Neuronal stem cell (in vitro differentiated cells): ENCODE measurements at regions not wholly inside any gene's neighbourhood (a gene's known extent, or its start where the extent isn't known, plus 50 kb on each side); places are given as distances from the start of the nearest gene placed in this dataset.
"Not testable (repeated sequence)": the region's sequence is repeated elsewhere in the genome, so short reads cannot be mapped to it uniquely, and the experiment has no call there.

Experiments
- DNase-seq: peaks from one replicate; pipeline ENCODE4 v3.0.0-alpha.2; 2013; ENCODE audit warnings: low spot score
- H2AFZ ChIP-seq: one replicate; pipeline ENCODE4 v1.6.1; 2013; ENCODE audit warnings: mild to moderate bottlenecking, low read length, inconsistent platforms
- H2AK5ac ChIP-seq: 2 replicates; pipeline ENCODE4 v1.6.1; 2013; ENCODE audit warnings: low read depth, mild to moderate bottlenecking, inconsistent platforms, low read length, moderate library complexity, mixed read lengths
- H2BK120ac ChIP-seq: 2 replicates; pipeline ENCODE4 v1.6.1; 2013; ENCODE audit warnings: low read depth, mild to moderate bottlenecking, inconsistent platforms, low read length, moderate library complexity, mixed read lengths
- H2BK12ac ChIP-seq: one replicate; pipeline ENCODE4 v1.6.1; 2013; ENCODE audit warnings: low read length, inconsistent platforms
- H2BK15ac ChIP-seq: 2 replicates; pipeline ENCODE4 v1.6.1; 2013; ENCODE audit warnings: mild to moderate bottlenecking, low read length, inconsistent platforms, mixed read lengths
- H2BK5ac ChIP-seq: one replicate; pipeline ENCODE4 v1.6.1; 2013; ENCODE audit warnings: inconsistent platforms, mild to moderate bottlenecking, low read length, moderate library complexity
- H3K14ac ChIP-seq: one replicate; pipeline ENCODE4 v1.6.1; 2013; ENCODE audit warnings: low read length, inconsistent platforms
- H3K18ac ChIP-seq: 2 replicates; pipeline ENCODE4 v1.6.1; 2013; ENCODE audit warnings: low read length, inconsistent platforms
- H3K23ac ChIP-seq: 2 replicates; pipeline ENCODE4 v1.6.1; 2013; ENCODE audit warnings: low read depth, mild to moderate bottlenecking, mixed read lengths, low read length, inconsistent platforms; ENCODE audit not compliant: poor library complexity
- H3K27ac ChIP-seq: replicated peaks from 3 replicates; pipeline ENCODE4 v1.5.1; 2013; ENCODE audit warnings: low read length, inconsistent platforms
- H3K27me3 ChIP-seq, 3 experiments: 2 replicates each; pipeline ENCODE4 v1.6.1; 2013; ENCODE audit warnings: low read length in 3 of 3, mild to moderate bottlenecking in 2 of 3, inconsistent platforms in 1 of 3, low read depth in 1 of 3, mixed read lengths in 1 of 3, moderate library complexity in 1 of 3; ENCODE audit not compliant: control insufficient read depth in 3 of 3, insufficient read depth in 3 of 3
- H3K36me3 ChIP-seq, 2 donors: replicated peaks in 1 of 2; 2 replicates each; pipeline ENCODE4 v1.6.1; 2013; ENCODE audit warnings: low read length in 2 of 2; ENCODE audit not compliant: control insufficient read depth in 2 of 2, insufficient read depth in 2 of 2
- H3K4ac ChIP-seq: 2 replicates; pipeline ENCODE4 v1.6.1; 2013; ENCODE audit warnings: inconsistent platforms, mild to moderate bottlenecking, low read length, moderate library complexity
- H3K4me1 ChIP-seq, 2 donors: 1 replicate in 1 of 2; 2 replicates in 1 of 2; pipeline ENCODE4 v1.6.1; 2013; ENCODE audit warnings: low read length in 2 of 2, low read depth in 1 of 2; ENCODE audit not compliant: control insufficient read depth in 2 of 2, insufficient read depth in 1 of 2
- H3K4me2 ChIP-seq: one replicate; pipeline ENCODE4 v1.6.1; 2013; ENCODE audit warnings: mild to moderate bottlenecking, low read length, inconsistent platforms; ENCODE audit not compliant: insufficient read depth, poor library complexity, severe bottlenecking
- H3K4me3 ChIP-seq, 2 donors: 2 replicates each; pipeline ENCODE4 v1.5.1; 2013; ENCODE audit warnings: low read length in 2 of 2, mild to moderate bottlenecking in 2 of 2, inconsistent platforms in 1 of 2, moderate library complexity in 1 of 2
- H3K79me1 ChIP-seq: one replicate; pipeline ENCODE4 v1.6.1; 2013; ENCODE audit warnings: low read depth, mild to moderate bottlenecking, inconsistent platforms, low read length, moderate library complexity
- H3K9ac ChIP-seq: one replicate; pipeline ENCODE4 v1.6.1; 2013; ENCODE audit warnings: mild to moderate bottlenecking, low read depth, low read length, inconsistent platforms; ENCODE audit not compliant: poor library complexity
- H3K9me3 ChIP-seq, 2 donors: replicated peaks in 1 of 2; 2 replicates each; pipeline versions ENCODE3 to v1.6.1; 2013; ENCODE audit warnings: low read length in 2 of 2, mild to moderate bottlenecking in 2 of 2, inconsistent platforms in 1 of 2, low read depth in 1 of 2, mixed read lengths in 1 of 2, moderate library complexity in 1 of 2; ENCODE audit not compliant: control insufficient read depth in 2 of 2, insufficient read depth in 1 of 2
- H4K8ac ChIP-seq: one replicate; pipeline ENCODE4 v1.6.1; 2013; ENCODE audit warnings: low read depth, mild to moderate bottlenecking, inconsistent platforms, low read length, moderate library complexity
- H4K91ac ChIP-seq: one replicate; pipeline ENCODE4 v1.6.1; 2013; ENCODE audit warnings: low read length, low read depth, mild to moderate bottlenecking, inconsistent platforms; ENCODE audit not compliant: poor library complexity
- WGBS, 2 donors: extraction: QIAGEN DNeasy Blood & Tissue Kit; methylation state at CpG; one replicate each; pipeline ENCODE4 v1.1.7; 2013; ENCODE audit warnings: missing lambda C conversion rate in 2 of 2, mixed read lengths in 1 of 2; ENCODE audit not compliant: insufficient read length in 2 of 2, insufficient replicate concordance in 1 of 2; ENCODE audit errors: extremely low coverage in 2 of 2; 5-methylcytosine and 5-hydroxymethylcytosine counted together

DNA sequence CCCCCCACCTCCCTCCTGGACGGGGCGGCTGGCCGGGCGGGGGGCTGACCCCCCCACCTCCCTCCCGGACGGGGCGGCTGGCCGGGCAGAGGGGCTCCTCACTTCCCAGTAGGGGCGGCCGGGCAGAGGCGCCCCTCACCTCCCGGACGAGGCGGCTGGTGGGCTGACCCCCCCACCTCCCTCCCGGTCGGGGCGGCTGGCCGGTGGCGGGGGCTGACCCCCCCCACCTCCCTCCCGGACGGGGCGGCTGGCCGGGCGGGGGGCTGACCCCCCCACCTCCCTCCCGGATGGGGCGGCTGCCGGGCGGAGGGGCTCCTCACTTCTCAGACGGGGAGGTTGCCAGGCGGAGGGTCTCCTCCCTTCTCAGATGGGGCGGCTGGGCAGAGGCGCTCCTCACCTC lies 166.9 kb upstream of the TAPT1 start:
- H3K36me3 ChIP-seq, H3K27me3 ChIP-seq, H3K27ac ChIP-seq, H3K18ac ChIP-seq, H3K4me3 ChIP-seq, H2BK12ac ChIP-seq, H3K4me1 ChIP-seq, H4K91ac ChIP-seq, H2BK15ac ChIP-seq, H3K14ac ChIP-seq, H2BK120ac ChIP-seq, H3K4ac ChIP-seq, H4K8ac ChIP-seq, H3K9ac ChIP-seq, H3K23ac ChIP-seq, H3K4me2 ChIP-seq, H3K79me1 ChIP-seq, H2AK5ac ChIP-seq, H2BK5ac ChIP-seq, DNase-seq, H2AFZ ChIP-seq, H3K9me3 ChIP-seq: not testable (repeated sequence)
- WGBS, 2 donors = no CpG with 5 or more reads among the region's 32 CpGs

GRCh38 chr4:16391196-16391595 lies 164.9 kb upstream of the TAPT1 start:
- Histone ChIP-seq H3K4me1 (no peaks in the 10 kb centered on the region), H3K27me3 (peaks cover 0 to 7% (median 0%) of the 10 kb centered on the region in 3 experiments), H3K4me2 (no peak overlapping the region), H3K9ac (no peak overlapping the region), H3K36me3 (no peaks in the 10 kb centered on the region), H3K23ac (no peak overlapping the region), H3K79me1 (no peaks in the 10 kb centered on the region), H2BK120ac (no peak overlapping the region), H2AFZ (no peak overlapping the region), H3K14ac (no peak overlapping the region), H3K4ac (no peak overlapping the region), H3K4me3 (no peak overlapping the region), H2AK5ac (no peak overlapping the region), H2BK12ac (no peak overlapping the region), H4K8ac (no peak overlapping the region), H2BK15ac (no peak overlapping the region), H2BK5ac (no peak overlapping the region), H4K91ac (no peak overlapping the region), H3K9me3 (peaks cover 2 to 4% of the 10 kb centered on the region in 2 donors), H3K18ac (no peak overlapping the region), H3K27ac (no peak overlapping the region)
- no peak for DNase-seq
- no CpG with 5 or more reads among the region's 3 CpGs for WGBS, 2 donors

DNA sequence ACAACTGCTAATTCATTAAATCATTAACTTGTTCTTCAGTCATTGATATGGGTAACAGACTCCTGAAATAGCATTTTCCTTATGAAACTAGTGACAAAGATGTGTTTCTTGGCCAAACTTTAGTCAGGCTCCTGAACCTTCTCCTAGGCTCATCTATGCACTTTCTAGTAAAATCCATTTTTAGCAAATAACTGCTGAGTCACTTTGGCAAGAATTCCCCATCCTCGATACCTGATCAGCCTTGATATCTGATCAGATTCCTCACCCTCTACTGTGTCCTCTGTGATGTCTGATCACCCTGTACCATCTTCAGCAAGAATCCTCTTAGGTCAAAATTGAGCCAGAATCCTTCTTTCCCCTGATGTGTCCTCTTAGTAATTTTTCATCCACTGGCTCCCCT lies 161.2 kb upstream of the TAPT1 start:
- Histone ChIP-seq H3K4me2 (no peak overlapping the region), H2AK5ac (no peak overlapping the region), H2AFZ (no peak overlapping the region), H3K4ac (no peak overlapping the region), H4K91ac (no peak overlapping the region), H3K27ac (no peak overlapping the region), H3K23ac (no peak overlapping the region), H3K18ac (no peak overlapping the region), H3K9me3 (peaks cover 0 to 4% of the 10 kb centered on the region in 2 donors), H2BK5ac (no peak overlapping the region), H3K36me3 (no peaks in the 10 kb centered on the region), H3K14ac (no peak overlapping the region), H4K8ac (no peak overlapping the region), H3K79me1 (no peaks in the 10 kb centered on the region), H2BK12ac (no peak overlapping the region), H3K4me1 (peaks cover 0 to 2% of the 10 kb centered on the region in 2 donors), H3K4me3 (no peak overlapping the region), H3K9ac (no peak overlapping the region), H3K27me3 (peaks cover 0 to 12% (median 0%) of the 10 kb centered on the region in 3 experiments), H2BK15ac (no peak overlapping the region), H2BK120ac (no peak overlapping the region)
- DNase-seq = no peak
- no CpG with 5 or more reads among the region's 1 CpG for WGBS, 2 donors

GRCh38 chr4:16386711-16387320 lies 160.5 kb upstream of the TAPT1 start:
- Histone ChIP-seq H3K14ac (no peak overlapping the region), H3K4me2 (no peak overlapping the region), H4K8ac (no peak overlapping the region), H3K4me3 (no peak overlapping the region), H3K18ac (no peak overlapping the region), H3K36me3 (no peaks in the 10 kb centered on the region), H2BK15ac (no peak overlapping the region), H3K27ac (no peak overlapping the region), H4K91ac (no peak overlapping the region), H2BK12ac (no peak overlapping the region), H3K4me1 (peaks cover 0 to 2% of the 10 kb centered on the region in 2 donors), H3K4ac (no peak overlapping the region), H3K23ac (no peak overlapping the region), H2AK5ac (no peak overlapping the region), H2BK5ac (no peak overlapping the region), H3K27me3 (peaks cover 0 to 12% (median 0%) of the 10 kb centered on the region in 3 experiments), H2AFZ (no peak overlapping the region), H3K79me1 (no peaks in the 10 kb centered on the region), H3K9me3 (peaks cover 0 to 2% of the 10 kb centered on the region in 2 donors), H2BK120ac (no peak overlapping the region), H3K9ac (no peak overlapping the region)
- no peak for DNase-seq
